HL-60 (cell line): ENCODE measurements at regions not wholly inside any gene's neighbourhood (a gene's known extent, or its start where the extent isn't known, plus 50 kb on each side); places are given as distances from the start of the nearest gene placed in this dataset.

ENCODE experiments used
- DNase-seq, 2 experiments: peaks; one replicate each; pipeline ENCODE4 v3.0.0-alpha.2; 2010 to 2020; ENCODE audit warnings: low read depth in 1 of 2, low spot score in 1 of 2
- H3K27ac ChIP-seq: fragments of 250-450 bp; sonication (Bioruptor Pico); replicated peaks from 2 replicates; pipeline ENCODE4 v1.5.1; 2020; ENCODE audit warnings: mild to moderate bottlenecking, moderate library complexity
- H3K27me3 ChIP-seq: fragments of 250-450 bp; sonication (Bioruptor Pico); 2 replicates; pipeline ENCODE4 v1.5.1; 2021; ENCODE audit warnings: mild to moderate bottlenecking, moderate library complexity; ENCODE audit not compliant: insufficient read depth, poor library complexity, severe bottlenecking
- H3K4me3 ChIP-seq: replicated peaks from 2 replicates; pipeline ENCODE4 v1.5.1; 2011; ENCODE audit warnings: mild to moderate bottlenecking, control low read depth, low read length; ENCODE audit not compliant: insufficient read depth
- CTCF ChIP-seq: IDR thresholded peaks from one replicate; pipeline ENCODE4 v1.5.1; 2011; ENCODE audit warnings: low read length, control low read depth, inconsistent platforms; ENCODE audit not compliant: insufficient read depth
- GABPA ChIP-seq: IDR thresholded peaks from 2 replicates; pipeline ENCODE4 v1.6.1; 2012; ENCODE audit warnings: low read depth
- POLR2AphosphoS5 ChIP-seq: IDR thresholded peaks from 2 replicates; pipeline ENCODE4 v1.6.1; 2012; ENCODE audit warnings: low read depth
- REST ChIP-seq: IDR thresholded peaks from 2 replicates; pipeline ENCODE4 v1.6.1; 2012; ENCODE audit warnings: low read depth; ENCODE audit not compliant: insufficient replicate concordance
- SPI1 ChIP-seq: IDR thresholded peaks from 2 replicates; pipeline ENCODE4 v1.6.1; 2012; ENCODE audit warnings: low read depth, mild to moderate bottlenecking, borderline replicate concordance

GRCh38 chr5:10023494-10023893 is 226.2 kb downstream of the ATPSCKMT start:
- H3K4me3 ChIP-seq = no peak overlapping the region
- no peak overlapping the region for H3K27ac ChIP-seq
- H3K27me3 ChIP-seq = peaks cover 3% of the 10 kb centered on the region
- TF ChIP-seq GABPA (no peak), CTCF (no peak), SPI1 (no peak), POLR2AphosphoS5 (no peak), REST (no peak)
- no peak for DNase-seq

GRCh38 chr5:10021248-10021647 is 228.4 kb downstream of the ATPSCKMT start:
- Histone ChIP-seq H3K4me3 (no peak overlapping the region), H3K27ac (no peak overlapping the region), H3K27me3 (no peaks in the 10 kb centered on the region)
- DNase-seq = no peak
- TF ChIP-seq SPI1 (no peak), CTCF (no peak), POLR2AphosphoS5 (no peak), REST (no peak), GABPA (no peak)

- H3K4me3 ChIP-seq = no peak overlapping the region
- no peak overlapping the region for H3K27ac ChIP-seq
- TF ChIP-seq REST (no peak), GABPA (no peak), SPI1 (no peak), CTCF (no peak), POLR2AphosphoS5 (no peak)
- no peak for DNase-seq
- H3K27me3 ChIP-seq = no peaks in the 10 kb centered on the region
Measured at GRCh38 chr5:10019236-10019635, 230.5 kb downstream of the ATPSCKMT start.
